Psoas muscle (tissue), 7 donors: ENCODE measurements at regions not wholly inside any gene's neighbourhood (a gene's known extent, or its start where the extent isn't known, plus 50 kb on each side); places are given as distances from the start of the nearest gene placed in this dataset.
"Not testable (repeated sequence)": the region's sequence is repeated elsewhere in the genome, so short reads cannot be mapped to it uniquely, and the experiment has no call there.

Experiments
- ATAC-seq, 4 donors: fragments of 200-7000 bp; cut with Tn5 transposase; one replicate each; pipeline ENCODE4 v1.9.1; 2020; ENCODE audit warnings: moderate library complexity in 3 of 4, mild to moderate bottlenecking in 2 of 4
- DNase-seq, 2 donors: peaks; one replicate each; pipeline ENCODE4 v3.0.0-alpha.2; 2020
- H3K27ac ChIP-seq: fragments of 200-600 bp; one replicate; pipeline ENCODE4 v1.8.0; 2022
- H3K27me3 ChIP-seq, 3 donors: fragments of 200-600 bp in 1 of 3; one replicate each; pipeline versions ENCODE4 v1.6.1 to v1.8.0; 2013 to 2022; ENCODE audit warnings: low read length in 2 of 3, mild to moderate bottlenecking in 2 of 3, moderate library complexity in 1 of 3; ENCODE audit not compliant: insufficient read depth in 3 of 3
- H3K36me3 ChIP-seq, 2 donors: fragments of 200-600 bp in 1 of 2; one replicate each; pipeline versions ENCODE4 v1.6.1 to v1.8.0; 2013 to 2022; ENCODE audit warnings: low read depth in 1 of 2, mild to moderate bottlenecking in 1 of 2, moderate library complexity in 1 of 2; ENCODE audit not compliant: insufficient read depth in 1 of 2
- H3K4me1 ChIP-seq: fragments of 200-600 bp; one replicate; pipeline ENCODE4 v1.8.0; 2022
- H3K4me3 ChIP-seq: fragments of 200-600 bp; one replicate; pipeline ENCODE4 v1.8.0; 2022; ENCODE audit warnings: mild to moderate bottlenecking
- H3K9me3 ChIP-seq: fragments of 200-600 bp; one replicate; pipeline ENCODE4 v1.8.0; 2022
- WGBS, 3 donors: extraction: QIAGEN DNeasy Blood & Tissue Kit; methylation state at CpG; one replicate each; pipeline versions ENCODE4 v1.1.6 to v1.1.7; 2013; 5-methylcytosine and 5-hydroxymethylcytosine counted together
- intact Hi-C, 2 donors: fragments of 100-400 bp; cut with DNase I; formaldehyde crosslinking; loops; one replicate each; pipeline versions ENCODE4 v1.11.0 to v1.14.2; 2022
- donor health status: healthy with polysubstance abuse.
- donor health status: DM: no; HTN: no; CAD: no; lungs with moderate emphysema.
- donor health status: Bipolar disorder and iron deficiency.
- donor health status: healthy.
- donor health status: DM: yes; HTN: yes; CAD: no.
- donor health status: DM: no; HTN: no; CAD: no.
- donor health status: DM: yes; HTN: yes; CAD: no.

- H3K27ac ChIP-seq, H3K9me3 ChIP-seq, H3K27me3 ChIP-seq, H3K36me3 ChIP-seq, H3K4me3 ChIP-seq, DNase-seq, ATAC-seq, intact Hi-C loops, H3K4me1 ChIP-seq: not testable (repeated sequence)
- 39 to 51% (median 48%) methylated on average over 2 to 3 of the region's 3 CpGs for WGBS, 3 donors
Observed at GRCh38 chr18:15315301-15315700, 567.3 kb downstream of the ANKRD30B start.

DNA sequence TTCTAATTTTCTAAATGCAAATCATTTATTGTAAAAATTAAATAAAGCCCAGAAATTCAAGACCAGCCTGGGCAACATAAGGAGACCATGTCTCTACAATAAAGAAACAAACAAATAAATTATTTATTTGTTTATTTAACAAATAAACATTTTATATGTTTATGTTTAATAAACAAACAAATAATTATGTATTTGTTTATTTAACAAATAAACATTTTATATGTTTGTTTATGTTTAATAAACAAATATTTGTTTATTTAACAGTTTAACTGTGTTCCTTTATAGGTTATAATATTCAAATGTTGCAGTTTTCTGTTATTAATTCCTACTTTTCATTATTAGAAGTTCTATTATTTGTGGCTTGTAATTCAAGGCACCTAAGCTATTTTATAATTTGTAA, 570.7 kb downstream of the ANKRD30B start:
- H3K4me1 ChIP-seq, DNase-seq, H3K4me3 ChIP-seq, H3K36me3 ChIP-seq, intact Hi-C loops, H3K27me3 ChIP-seq, H3K9me3 ChIP-seq, H3K27ac ChIP-seq, ATAC-seq: not testable (repeated sequence)

DNA sequence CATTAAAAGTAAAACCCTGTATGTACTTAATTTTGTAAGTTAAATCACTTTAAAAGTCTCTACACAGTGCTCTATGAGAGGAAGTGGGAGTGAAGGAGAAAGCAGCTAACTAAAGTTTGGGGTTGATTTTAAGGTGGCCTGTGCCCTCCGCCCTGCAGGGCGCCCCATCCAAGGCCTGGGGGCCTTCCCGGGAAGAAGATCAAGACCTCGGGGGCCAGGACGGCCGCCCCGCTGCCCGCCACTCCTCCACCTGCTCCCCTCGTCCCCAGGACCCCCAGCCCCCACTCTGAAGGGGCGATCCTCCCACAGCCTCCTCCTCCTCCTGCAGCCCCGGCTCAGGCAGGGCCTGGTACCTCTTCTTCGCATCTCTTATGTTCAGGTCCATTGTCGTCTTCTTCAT, 581.7 kb downstream of the ANKRD30B start:
- ATAC-seq, DNase-seq, H3K27me3 ChIP-seq, H3K4me1 ChIP-seq, intact Hi-C loops, H3K36me3 ChIP-seq, H3K9me3 ChIP-seq, H3K4me3 ChIP-seq, H3K27ac ChIP-seq: not testable (repeated sequence)
- WGBS, 3 donors = 84 to 93% (median 90%) methylated on average over 2 to 9 of the region's 13 CpGs

DNA sequence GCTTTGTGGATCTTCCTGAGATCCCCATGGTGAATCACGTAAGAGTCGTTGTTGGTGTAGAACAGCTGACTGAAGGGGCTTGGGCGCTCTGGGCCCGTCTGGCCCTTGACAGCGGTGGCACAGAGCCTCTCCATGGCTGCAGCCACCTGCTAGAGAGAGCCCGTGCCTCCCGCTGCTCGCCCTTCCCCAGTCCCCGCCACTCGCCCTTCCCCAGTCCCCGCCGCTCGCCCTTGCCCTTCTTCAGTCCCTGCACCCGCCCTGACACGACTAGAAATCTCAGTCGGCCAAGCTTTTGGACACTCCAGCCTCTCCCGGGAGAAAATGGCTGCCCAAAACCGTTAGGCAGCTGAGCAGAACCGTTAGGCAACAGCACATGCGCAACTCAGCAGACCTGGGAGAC, 582.2 kb downstream of the ANKRD30B start:
- ATAC-seq, intact Hi-C loops, DNase-seq, H3K36me3 ChIP-seq, H3K9me3 ChIP-seq, H3K4me3 ChIP-seq, H3K27me3 ChIP-seq, H3K27ac ChIP-seq, H3K4me1 ChIP-seq: not testable (repeated sequence)
- WGBS, 3 donors = 78 to 85% (median 83%) methylated on average over 8 to 20 of the region's 20 CpGs

GRCh38 chr18:15330600-15330999, 582.6 kb downstream of the ANKRD30B start:
- intact Hi-C loops, H3K27me3 ChIP-seq, DNase-seq, H3K4me3 ChIP-seq, H3K27ac ChIP-seq, H3K4me1 ChIP-seq, ATAC-seq, H3K36me3 ChIP-seq, H3K9me3 ChIP-seq: not testable (repeated sequence)
- 88 to 92% (median 91%) methylated on average over 16 to 23 of the region's 23 CpGs for WGBS, 3 donors

DNA sequence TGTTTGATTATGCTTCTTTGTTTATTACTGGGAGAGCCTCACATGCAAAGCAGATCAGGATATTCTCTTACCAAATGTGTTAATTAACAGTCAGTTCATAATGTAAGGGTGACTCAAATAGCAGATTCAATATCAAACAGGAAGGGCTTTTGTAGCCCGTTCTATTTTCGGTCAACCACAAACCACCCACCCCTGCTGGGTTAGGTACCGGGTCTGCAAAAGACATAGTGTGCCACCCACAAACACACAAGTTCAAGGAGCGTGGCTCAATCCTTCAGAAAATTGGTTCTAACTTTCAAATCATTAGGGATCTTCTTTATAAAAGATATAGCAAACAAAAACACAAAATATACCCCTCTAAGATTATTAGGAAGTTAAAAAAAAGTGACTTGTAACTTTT, 627.7 kb downstream of the ANKRD30B start:
- H3K27ac ChIP-seq, intact Hi-C loops, H3K36me3 ChIP-seq, H3K4me3 ChIP-seq, H3K9me3 ChIP-seq, H3K27me3 ChIP-seq, H3K4me1 ChIP-seq, ATAC-seq, DNase-seq: not testable (repeated sequence)
- 77 to 88% (median 86%) methylated on average over 4 of the region's 4 CpGs for WGBS, 3 donors

GRCh38 chr18:15407874-15408273, 659.9 kb downstream of the ANKRD30B start:
- H3K9me3 ChIP-seq, H3K27ac ChIP-seq, H3K27me3 ChIP-seq, H3K4me1 ChIP-seq, H3K36me3 ChIP-seq, intact Hi-C loops, H3K4me3 ChIP-seq, DNase-seq: not testable (repeated sequence)
- peak in 1 of 4 donors; percentile 28 for ATAC-seq
- WGBS, 3 donors = 47 to 49% (median 48%) methylated on average over 4 of the region's 4 CpGs
